ENCODE measurements at regions not wholly inside any gene's neighbourhood (a gene's known extent, or its start where the extent isn't known, plus 50 kb on each side); places are given as distances from the start of the nearest gene placed in this dataset.

- TF ChIP-seq EZH2phosphoT487 (IDR thresholded peaks at IDR 0.05; ENCODE audit: borderline replicate concordance, low read length), result no peak
- TF ChIP-seq CTCF (IDR thresholded peaks at IDR 0.05; ENCODE audit: low read depth, low read length, poor library complexity, severe bottlenecking), result no peak
- H3K27ac ChIP-seq (ENCODE audit: low read depth, low read length), result no peak overlapping the region
- H3F3A ChIP-seq (ENCODE audit: control insufficient read depth, insufficient read depth), result no peaks in the 10 kb centered on the region
- no peaks in the 10 kb centered on the region for H3K79me2 ChIP-seq (ENCODE audit: control insufficient read depth, low read length)
- H3K36me3 ChIP-seq (ENCODE audit: control insufficient read depth, low read length), result no peaks in the 10 kb centered on the region
- no peak overlapping the region for H3K4me3 ChIP-seq (ENCODE audit: low read length)
- no peaks in the 10 kb centered on the region for H3K9me3 ChIP-seq (ENCODE audit: control insufficient read depth, insufficient read depth, low read length)
- no peaks in the 10 kb centered on the region for H3K9me2 ChIP-seq (replicated peaks; ENCODE audit: control insufficient read depth, low read length)
- peaks cover 2% of the 10 kb centered on the region; the same call in 1 of the 2 replicates for H3K27me3 ChIP-seq (ENCODE audit: control insufficient read depth, low read length)
- no peaks in the 10 kb centered on the region for H3K4me1 ChIP-seq (ENCODE audit: control insufficient read depth, low read length)
- no peak overlapping the region for H3K4me2 ChIP-seq (ENCODE audit: low read length)
- no peaks in the 10 kb centered on the region for H4K20me1 ChIP-seq (ENCODE audit: control insufficient read depth, insufficient read depth, low read depth, low read length)
Observed at GRCh38 chr2:134002921-134003320, 251.0 kb upstream of the MGAT5 start.

GRCh38 chr2:134004467-134004866 lies 249.4 kb upstream of the MGAT5 start:
- no peaks in the 10 kb centered on the region for H3K36me3 ChIP-seq (ENCODE audit: control insufficient read depth, low read length)
- no peak overlapping the region for H3K4me3 ChIP-seq (ENCODE audit: low read length)
- no peak overlapping the region for H3K27ac ChIP-seq (ENCODE audit: low read depth, low read length)
- no peak overlapping the region for H3K4me2 ChIP-seq (ENCODE audit: low read length)
- no peaks in the 10 kb centered on the region for H3K9me2 ChIP-seq (replicated peaks; ENCODE audit: control insufficient read depth, low read length)
- peaks cover 2% of the 10 kb centered on the region for H3K27me3 ChIP-seq (ENCODE audit: control insufficient read depth, low read length)
- TF ChIP-seq CTCF (IDR thresholded peaks at IDR 0.05; ENCODE audit: low read depth, low read length, poor library complexity, severe bottlenecking) (no peak), EZH2phosphoT487 (IDR thresholded peaks at IDR 0.05; ENCODE audit: borderline replicate concordance, low read length) (no peak)
- H4K20me1 ChIP-seq (ENCODE audit: control insufficient read depth, insufficient read depth, low read depth, low read length), result no peaks in the 10 kb centered on the region
- no peaks in the 10 kb centered on the region for H3K4me1 ChIP-seq (ENCODE audit: control insufficient read depth, low read length)
- no peaks in the 10 kb centered on the region for H3F3A ChIP-seq (ENCODE audit: control insufficient read depth, insufficient read depth)
- no peaks in the 10 kb centered on the region for H3K79me2 ChIP-seq (ENCODE audit: control insufficient read depth, low read length)
- H3K9me3 ChIP-seq (ENCODE audit: control insufficient read depth, insufficient read depth, low read length), result no peaks in the 10 kb centered on the region

- H3K4me1 ChIP-seq (ENCODE audit: control insufficient read depth, low read length), result no peaks in the 10 kb centered on the region
- H3F3A ChIP-seq (ENCODE audit: control insufficient read depth, insufficient read depth), result no peaks in the 10 kb centered on the region
Observed at GRCh38 chr2:134008837-134009236, 245.0 kb upstream of the MGAT5 start.

More at GRCh38 chr2:134008837-134009236, 245.0 kb upstream of the MGAT5 start:
- no peak overlapping the region for H3K4me3 ChIP-seq (ENCODE audit: low read length)
- no peak overlapping the region for H3K4me2 ChIP-seq (ENCODE audit: low read length)
- H3K79me2 ChIP-seq (ENCODE audit: control insufficient read depth, low read length), result no peaks in the 10 kb centered on the region
- no peak for TF ChIP-seq EZH2phosphoT487 (IDR thresholded peaks at IDR 0.05; ENCODE audit: borderline replicate concordance, low read length)
- no peak for TF ChIP-seq CTCF (IDR thresholded peaks at IDR 0.05; ENCODE audit: low read depth, low read length, poor library complexity, severe bottlenecking)
- no peaks in the 10 kb centered on the region; the same call in 1 of the 2 replicates for H3K27me3 ChIP-seq (ENCODE audit: control insufficient read depth, low read length)
- no peak overlapping the region for H3K27ac ChIP-seq (ENCODE audit: low read depth, low read length)
- no peaks in the 10 kb centered on the region for H3K9me3 ChIP-seq (ENCODE audit: control insufficient read depth, insufficient read depth, low read length)
- no peaks in the 10 kb centered on the region for H4K20me1 ChIP-seq (ENCODE audit: control insufficient read depth, insufficient read depth, low read depth, low read length)
- no peaks in the 10 kb centered on the region for H3K36me3 ChIP-seq (ENCODE audit: control insufficient read depth, low read length)
- H3K9me2 ChIP-seq (replicated peaks; ENCODE audit: control insufficient read depth, low read length), result no peaks in the 10 kb centered on the region

All from DOHH2 (cell line).